HG03520 (cell line): ENCODE measurements at regions not wholly inside any gene's neighbourhood (a gene's known extent, or its start where the extent isn't known, plus 50 kb on each side); places are given as distances from the start of the nearest gene placed in this dataset.
"Not testable (repeated sequence)": the region's sequence is repeated elsewhere in the genome, so short reads cannot be mapped to it uniquely, and the experiment has no call there.

ENCODE experiments used
- ATAC-seq: cut with Tn5 transposase; IDR thresholded peaks from one replicate; pipeline ENCODE4 v1.9.1; 2021; ENCODE audit warnings: mild to moderate bottlenecking, moderate library complexity; ENCODE audit not compliant: unreplicated experiment

GRCh38 chr1:223992456-223993246 lies 121.3 kb upstream of the FBXO28 start:
- peak; percentile 100 for ATAC-seq

GRCh38 chr1:223991297-223991857 lies 122.5 kb upstream of the FBXO28 start:
- not testable (repeated sequence) for ATAC-seq

GRCh38 chr1:223961985-223962384 lies 116.2 kb upstream of the TP53BP2 start:
- not testable (repeated sequence) for ATAC-seq

DNA sequence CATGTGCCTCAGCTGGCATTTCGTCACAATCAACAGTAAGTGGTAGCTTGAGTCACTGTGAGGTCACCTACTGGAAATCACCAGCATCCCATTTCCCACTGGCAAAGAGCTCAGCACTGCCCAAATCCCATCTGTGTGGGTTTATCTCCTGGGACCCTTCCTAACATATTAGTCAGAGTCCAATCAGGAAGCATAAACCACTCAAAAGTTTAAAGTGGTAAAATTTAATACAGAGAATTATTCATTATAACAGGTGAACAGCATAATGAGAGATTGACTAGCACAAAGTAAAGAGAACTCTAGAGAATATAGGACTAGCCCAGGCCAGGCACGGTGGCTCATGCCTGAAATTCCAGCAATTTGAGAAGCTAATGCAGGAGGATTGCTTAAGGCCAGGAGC lies 107.1 kb upstream of the TP53BP2 start:
- not testable (repeated sequence) for ATAC-seq

DNA sequence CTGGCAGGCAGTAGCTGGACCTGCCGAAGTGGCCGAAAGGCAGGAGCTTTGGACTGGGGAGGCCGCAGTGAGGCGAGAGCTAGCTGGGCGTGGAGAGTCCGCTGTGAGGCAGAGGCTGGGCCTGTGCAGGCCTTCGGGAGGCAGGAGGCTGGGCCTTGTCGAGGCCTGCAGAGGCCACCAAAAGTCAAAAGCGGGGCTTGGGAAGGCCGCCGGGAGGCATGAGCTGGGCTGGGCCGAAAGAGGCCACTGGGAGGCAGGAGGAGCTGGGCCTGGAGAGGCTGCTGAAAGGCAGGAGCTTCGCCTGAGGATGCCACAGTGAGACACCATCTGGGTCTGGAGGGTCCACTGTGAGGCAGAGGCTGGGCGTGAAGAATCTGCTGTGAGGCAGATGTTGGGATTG lies 105.8 kb upstream of the TP53BP2 start:
- ATAC-seq = not testable (repeated sequence)

- ATAC-seq = not testable (repeated sequence)
These were observed 104.2 kb upstream of the TP53BP2 start for GRCh38 chr1:223949944-223950343.

GRCh38 chr1:223948041-223948440 lies 102.3 kb upstream of the TP53BP2 start:
- ATAC-seq = not testable (repeated sequence)

GRCh38 chr1:223936592-223936991 lies 90.8 kb upstream of the TP53BP2 start:
- ATAC-seq = not testable (repeated sequence)

DNA sequence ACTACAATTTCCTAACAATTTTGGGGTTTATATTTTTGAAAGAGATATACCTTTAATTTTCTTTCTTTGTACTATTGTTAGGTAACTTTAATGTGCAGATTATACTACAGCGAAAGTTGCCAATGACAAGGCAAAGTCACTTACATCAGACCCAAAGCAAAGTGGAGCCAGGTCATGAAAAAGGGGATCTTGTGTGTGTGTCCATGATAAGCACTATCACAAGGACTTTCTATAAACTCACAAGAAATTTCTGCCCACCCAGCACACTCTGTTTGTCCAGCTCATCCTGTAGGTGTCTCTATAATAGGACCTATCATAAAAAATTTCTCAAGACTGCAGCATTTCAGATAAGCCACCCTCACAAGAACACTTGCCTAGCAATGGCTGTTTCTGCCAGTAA lies 85.7 kb upstream of the TP53BP2 start:
- ATAC-seq = not testable (repeated sequence)

GRCh38 chr1:223920805-223921204 lies 75.1 kb upstream of the TP53BP2 start:
- ATAC-seq = not testable (repeated sequence)

DNA sequence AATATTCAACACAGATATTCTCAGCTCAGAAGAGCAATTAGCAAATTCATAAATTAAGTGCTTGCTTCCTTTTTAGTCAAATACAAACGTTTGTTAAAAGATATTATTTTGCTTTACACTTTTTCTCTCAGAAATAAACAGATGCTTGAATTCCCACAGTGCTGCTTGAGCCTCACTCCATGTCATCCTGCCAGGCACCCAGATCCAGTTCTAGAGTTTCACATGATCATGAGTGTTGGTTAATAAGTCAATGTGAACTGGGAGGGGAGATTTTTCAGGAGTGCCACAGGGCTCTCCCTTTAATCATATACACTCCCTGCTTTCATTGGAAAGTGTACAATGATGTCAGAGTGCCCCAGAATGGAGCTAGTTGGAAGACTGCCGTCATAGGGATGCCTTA lies 69.7 kb upstream of the TP53BP2 start:
- not testable (repeated sequence) for ATAC-seq

GRCh38 chr1:223913715-223914114 lies 68.0 kb upstream of the TP53BP2 start:
- ATAC-seq = not testable (repeated sequence)

- not testable (repeated sequence) for ATAC-seq
These were observed 62.3 kb upstream of the TP53BP2 start for GRCh38 chr1:223907943-223908587.

GRCh38 chr1:223903221-223903620 lies 57.5 kb upstream of the TP53BP2 start:
- ATAC-seq = not testable (repeated sequence)

- not testable (repeated sequence) for ATAC-seq
These were observed 54.0 kb upstream of the TP53BP2 start for GRCh38 chr1:223899775-223900174.

- not testable (repeated sequence) for ATAC-seq
These were observed 51.4 kb upstream of the TP53BP2 start for GRCh38 chr1:223897097-223897496.

- not testable (repeated sequence) for ATAC-seq
These were observed 50.2 kb upstream of the TP53BP2 start for GRCh38 chr1:223895950-223896349.
